ENCODE measurements at regions not wholly inside any gene's neighbourhood (a gene's known extent, or its start where the extent isn't known, plus 50 kb on each side); places are given as distances from the start of the nearest gene placed in this dataset.

DNA sequence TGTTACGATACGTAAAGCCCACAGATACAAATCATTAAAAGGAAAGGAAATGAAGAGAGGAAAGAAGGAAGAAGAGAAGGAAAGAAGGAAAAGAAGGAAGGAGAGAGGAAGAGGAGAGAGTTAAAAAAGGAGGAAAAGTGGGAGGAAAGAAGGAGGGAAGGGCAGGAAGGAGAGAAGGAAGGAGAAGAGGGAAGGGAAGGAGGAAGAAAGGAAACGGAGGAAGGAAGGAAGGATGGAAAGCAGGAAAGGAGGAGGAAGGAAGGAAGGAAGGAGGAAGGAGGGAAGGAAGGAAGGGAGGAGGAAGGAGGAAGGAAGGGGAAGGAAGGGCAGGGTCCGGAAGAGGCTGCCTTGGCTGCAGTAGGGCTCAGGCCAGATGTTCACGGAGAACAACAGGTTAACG is 95.2 kb downstream of the ENGASE start:
- no peak for DNase-seq (ENCODE audit: low read depth)

DNA sequence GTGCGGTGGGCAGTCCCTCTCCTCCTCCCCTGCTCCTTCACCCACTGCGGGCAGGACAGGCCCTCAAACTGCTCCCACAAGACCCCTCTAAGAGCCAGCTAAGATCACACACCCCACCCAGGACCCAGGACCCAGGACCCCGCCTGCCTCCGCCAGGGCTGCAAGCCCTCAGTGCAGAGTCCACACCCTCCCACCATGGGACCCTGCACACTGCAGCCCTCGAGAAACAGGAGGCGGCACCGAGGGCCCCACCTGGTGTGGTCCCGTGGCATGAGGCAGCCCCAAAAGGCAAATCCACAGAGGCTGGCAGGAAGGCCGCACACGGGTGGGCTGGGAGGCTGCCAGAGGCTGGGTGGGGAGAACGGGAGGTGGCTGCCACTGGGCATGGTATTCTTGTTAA is 94.7 kb downstream of the ENGASE start:
- DNase-seq (ENCODE audit: low read depth) = no peak

DNA sequence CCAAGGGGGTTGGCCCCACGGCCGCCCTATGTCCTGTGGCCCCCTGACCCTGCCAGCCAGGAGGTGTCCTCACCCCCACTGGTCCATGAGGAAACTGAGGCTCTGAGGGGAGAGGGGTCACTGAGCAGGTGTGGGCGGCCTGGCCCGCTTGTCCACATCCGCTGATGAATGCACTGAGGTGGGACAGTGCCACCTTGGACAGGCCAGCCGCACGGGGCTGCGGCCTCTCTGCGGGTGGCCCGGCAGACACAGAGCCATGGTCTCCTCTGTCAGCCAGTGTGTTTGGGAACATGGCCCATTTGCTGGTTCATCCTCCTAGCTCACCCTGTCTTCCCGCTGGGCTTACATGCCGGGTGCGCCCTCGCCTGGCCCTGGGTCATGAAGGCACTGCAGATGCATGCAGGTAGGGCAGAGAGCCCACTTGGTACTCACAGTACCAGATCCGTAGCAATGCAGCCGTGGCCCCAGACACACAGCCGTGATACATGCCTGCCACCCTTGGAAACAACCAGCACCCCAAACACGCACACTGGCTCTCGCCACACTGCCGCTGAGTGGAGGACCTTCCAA is 93.9 kb downstream of the ENGASE start:
- no peak for DNase-seq (ENCODE audit: low read depth)

DNA sequence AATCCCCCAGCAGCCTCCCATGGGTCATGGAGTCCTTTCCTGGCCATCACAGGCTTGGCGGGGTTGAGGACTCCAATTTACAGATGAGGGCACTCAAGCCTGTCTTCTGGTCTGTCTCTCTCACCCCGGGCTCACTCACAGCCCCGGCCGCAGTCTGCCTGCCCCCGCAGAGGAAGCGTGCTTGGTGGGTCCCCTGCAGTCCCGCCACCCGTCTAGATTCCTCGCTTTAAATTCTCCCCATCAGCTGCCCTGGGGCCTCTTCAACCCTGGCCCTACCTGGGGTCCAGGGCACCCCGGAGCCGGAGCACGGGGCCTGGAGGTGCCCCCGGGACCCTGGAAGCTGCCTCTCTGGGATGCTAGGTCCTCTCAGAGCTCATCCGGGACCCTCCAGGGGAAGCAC is 92.9 kb downstream of the ENGASE start:
- DNase-seq (ENCODE audit: low read depth) = no peak

DNA sequence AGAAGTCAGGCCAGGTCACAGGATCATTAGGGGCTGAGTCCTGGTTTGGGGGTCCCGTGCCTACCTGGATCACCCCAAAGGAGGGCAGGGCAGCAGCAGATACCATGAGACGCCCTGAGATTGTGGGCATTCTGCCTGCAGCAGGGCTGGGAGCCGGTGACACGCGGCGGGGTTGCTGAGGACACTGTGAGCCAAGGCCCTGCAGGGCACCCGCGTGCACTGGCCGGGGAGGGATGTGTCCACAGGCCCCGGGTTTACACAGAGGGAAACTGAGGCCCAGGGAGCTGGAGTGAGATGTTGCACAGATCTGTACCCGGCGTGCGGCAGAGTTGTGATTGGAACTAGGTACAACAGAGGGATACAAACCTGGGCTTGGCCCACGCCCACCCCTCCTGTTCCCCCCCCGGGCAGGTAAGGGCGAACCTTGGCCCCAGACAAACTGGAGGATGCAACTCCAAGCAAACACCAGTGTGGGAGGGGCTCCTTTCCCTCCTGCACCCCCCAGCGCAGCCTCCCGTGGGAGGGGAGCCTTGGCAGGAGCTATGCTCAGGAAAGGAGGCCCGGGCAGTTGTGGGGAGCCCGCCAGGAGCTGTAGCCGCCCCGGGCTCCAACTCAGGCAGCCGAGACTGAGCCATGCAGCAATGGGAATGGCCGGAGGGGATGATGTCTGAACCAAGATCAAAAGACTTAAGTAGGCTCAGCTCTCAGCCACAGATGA is 91.3 kb downstream of the ENGASE start:
- no peak for DNase-seq (ENCODE audit: low read depth)

DNA sequence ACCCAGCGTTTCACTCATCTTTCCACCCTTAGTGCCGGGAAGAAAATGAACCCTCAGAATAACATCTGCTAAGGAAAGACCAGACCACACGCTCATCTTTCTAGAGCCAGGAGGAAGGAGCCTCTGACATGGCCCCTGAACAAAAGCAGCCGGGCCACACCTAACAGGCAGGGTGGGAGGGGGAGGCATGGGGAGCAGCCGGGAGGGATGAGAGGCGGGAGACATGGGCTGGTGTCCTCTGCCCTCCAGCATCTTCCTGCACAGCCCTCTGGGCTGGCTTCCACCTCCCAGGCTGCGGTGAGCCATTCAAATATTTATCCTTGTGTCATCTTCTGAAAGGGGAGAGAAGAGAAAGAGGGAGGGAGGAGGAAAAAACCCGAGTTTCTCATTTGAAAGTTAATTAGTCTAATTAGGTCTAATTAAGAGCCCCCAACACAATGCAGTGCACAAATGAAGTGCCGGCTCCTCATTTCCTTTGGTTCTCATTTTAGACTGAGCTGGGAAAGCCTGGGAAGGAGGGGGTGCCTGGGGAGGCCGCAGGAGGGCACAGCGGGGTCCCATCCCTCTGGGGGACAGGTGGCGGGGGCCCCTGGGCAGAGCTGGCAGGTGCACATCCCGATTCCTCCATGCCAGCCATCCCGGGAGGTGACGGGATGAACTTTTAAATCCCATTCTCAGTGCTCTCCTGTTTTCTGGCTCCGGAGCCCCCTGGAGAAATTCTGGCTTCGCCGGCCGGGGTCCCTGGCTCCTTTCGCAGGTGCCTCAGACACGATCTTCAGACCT is 90.5 kb downstream of the ENGASE start:
- no peak for DNase-seq (ENCODE audit: low read depth)

DNA sequence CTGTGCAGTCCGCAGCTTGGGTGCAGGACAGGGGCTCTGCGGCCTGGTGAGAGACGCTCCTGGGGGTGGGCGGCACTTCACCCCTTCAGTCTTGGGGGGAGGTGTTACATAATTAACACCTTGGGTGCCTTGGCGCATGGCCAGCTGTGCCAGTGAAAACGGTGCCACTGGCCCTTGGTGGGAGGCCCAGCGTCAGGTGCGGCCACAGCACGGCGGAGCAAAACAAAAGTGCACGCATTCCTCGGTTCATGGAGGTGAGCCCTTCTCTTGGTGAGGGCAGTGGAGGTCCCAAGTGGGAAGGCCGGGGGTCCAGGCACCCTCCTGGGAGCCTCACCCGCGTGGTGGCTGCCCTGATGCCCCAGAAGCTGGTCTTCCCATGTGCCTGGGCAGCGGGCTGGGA is 89.8 kb downstream of the ENGASE start:
- DNase-seq (ENCODE audit: low read depth) = no peak

DNA sequence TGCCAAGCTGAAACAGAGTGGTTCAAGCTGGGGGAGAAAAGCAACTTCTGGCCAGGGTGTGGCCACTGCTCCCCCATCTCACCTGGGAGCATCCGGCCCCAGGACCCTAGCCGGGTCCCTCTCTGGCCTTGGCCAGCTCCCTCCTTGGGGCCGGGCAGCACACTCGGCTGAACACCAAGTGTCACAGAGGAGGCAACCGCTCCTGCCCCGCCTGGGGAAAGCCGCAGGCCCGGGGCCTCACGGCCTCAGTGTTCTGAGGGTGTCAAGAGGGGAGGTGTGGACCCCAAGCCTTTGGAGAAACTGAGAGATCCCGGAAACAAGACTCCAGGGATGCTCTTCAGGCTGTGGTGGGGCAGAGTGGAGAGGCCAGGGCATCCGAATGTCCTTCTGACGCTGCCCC is 88.4 kb downstream of the ENGASE start:
- no peak for DNase-seq (ENCODE audit: low read depth)

DNA sequence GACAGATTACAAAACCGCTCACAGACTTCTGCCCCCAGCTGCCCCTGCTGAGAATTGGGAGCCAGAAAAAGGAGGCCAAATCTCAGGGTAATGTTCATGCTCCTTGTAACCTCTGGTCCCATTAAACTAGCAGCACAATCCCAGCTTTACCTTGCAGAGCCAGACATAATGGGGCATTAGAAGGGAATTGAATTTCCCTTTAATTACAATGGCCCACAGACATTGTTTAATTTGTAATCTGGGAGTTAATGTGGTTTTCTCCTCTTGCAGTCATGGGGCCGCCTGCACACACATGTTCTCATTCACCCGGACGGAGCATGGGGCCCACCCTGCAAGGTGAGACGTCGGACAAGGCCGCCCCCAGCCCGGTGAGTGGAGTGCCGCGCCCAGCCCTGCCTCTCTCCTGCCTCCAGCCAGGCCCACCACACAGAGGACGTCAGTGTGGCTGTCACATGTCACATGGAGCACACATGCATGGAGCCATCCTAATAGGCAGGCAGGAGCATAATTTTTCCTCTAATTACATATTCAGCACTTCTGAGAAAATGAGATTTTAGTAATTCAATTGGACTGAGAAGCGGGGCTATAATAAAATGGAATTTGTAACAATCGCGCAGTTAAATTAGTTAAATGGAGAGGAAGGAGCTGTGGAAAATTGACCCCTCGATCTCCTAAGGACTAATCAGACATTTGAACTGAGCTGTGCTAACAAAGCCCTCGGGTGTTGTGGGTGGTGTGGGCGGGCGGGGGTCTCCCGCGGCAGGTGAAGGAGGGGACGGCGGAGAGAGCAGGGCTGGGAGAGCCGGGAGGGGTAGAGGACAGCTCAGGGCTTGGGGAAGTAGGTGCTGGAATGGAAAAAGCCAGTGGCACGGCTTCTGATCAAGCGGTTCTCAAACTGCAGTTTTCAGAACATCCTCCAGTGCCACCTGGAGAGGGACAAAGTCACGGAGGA is 87.7 kb downstream of the ENGASE start:
- no peak for DNase-seq (ENCODE audit: low read depth)

DNA sequence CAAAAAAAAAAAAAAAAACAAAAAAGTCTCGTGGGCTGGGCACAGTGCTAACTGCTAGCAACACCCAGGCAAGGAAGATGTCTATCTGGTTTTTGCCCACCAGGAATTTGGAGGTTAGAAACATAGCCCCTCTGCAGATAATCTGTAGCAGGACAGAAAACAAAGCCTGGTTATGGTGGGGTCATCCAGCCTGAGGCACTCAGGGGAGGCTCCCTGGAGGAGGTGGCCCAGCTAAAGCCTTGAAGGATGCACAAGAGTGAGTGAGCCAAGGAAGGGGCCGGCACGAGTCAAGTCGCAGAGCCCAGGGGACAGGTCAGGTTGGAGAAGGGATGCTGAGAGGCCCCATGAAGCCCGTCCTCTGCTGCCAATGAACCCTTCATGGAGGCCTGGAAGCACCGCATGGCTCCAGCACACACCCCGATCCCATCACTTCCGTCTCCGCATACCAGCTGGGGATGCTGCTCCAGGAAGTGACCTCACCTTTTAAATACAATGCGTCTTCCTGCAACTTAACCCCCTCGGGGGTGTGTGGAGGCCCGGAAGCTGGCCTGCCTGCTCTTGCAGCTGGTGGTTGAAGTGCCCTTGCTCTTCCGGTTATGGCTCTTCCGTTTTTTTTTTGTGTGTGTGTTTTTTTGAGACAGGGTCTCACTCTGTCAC is 86.5 kb downstream of the ENGASE start:
- peak; percentile 44 for DNase-seq (ENCODE audit: low read depth)

DNA sequence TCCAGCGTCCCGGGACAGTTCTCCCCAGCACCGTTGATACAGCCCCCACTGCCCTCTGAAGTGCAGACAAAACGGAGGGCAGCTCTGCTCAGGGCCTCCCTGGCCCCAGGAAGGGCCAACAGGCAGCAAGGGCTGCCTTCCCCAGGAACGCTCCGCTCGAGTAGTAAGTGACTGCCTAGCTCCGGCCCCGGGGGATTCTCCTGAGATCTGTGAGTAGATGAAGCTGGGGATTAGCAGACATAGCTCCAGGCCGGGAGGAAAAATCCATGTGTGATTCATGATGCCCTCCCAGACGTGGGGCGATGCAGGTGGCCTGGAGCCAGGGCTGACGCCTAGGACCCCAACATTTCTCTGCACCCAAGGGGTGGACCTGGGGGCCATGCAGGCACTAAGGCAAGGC is 85.3 kb downstream of the ENGASE start:
- no peak for DNase-seq (ENCODE audit: low read depth)

DNA sequence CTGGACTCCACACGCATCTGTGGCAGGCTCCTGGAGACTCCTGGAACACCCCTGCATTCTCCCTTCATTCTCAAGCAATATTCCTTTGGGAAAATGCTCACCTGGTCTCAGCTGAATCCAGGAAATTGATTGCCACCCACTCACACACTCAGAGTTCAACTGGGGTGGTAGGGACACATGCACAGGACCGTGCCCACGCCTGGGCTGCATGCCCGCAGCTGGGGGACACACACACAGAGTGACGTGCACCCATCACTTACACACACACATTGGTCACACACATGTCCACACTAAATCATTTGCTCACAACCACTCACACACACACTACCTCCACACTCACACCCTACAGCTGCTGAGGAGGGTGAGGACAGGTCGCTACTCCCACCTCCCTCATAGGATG is 84.8 kb downstream of the ENGASE start:
- no peak for DNase-seq (ENCODE audit: low read depth)

DNA sequence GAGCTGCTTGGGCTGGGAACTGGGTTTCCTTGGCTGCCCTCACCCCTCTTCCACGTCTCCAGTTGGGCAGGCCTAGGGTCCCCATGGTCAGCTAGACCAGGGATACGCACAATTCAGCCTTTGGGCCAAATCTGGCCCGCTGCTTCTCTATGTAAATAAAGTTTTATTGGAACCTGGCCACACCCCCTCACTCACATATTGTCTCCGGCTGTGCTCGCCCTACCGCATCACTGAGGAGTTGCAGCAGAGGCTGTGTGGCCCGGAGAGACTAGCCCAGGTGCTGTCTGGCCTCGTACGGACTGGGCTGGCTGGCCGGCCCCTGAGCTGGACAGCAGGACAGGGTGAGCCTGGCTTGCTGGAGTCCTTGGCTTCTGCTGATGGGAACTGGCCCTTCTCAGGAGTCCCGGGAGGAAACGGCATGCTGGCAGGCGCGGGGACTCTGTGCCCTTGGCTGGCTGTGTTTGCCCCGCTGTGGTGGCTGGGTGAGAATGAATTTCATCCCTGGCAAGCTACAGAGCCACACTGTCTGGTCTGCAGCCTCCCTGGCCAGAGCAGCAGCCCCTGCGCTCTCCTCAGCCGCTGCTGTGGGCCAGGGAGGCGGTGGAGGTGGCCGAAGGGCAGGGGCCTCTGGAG is 82.0 kb downstream of the ENGASE start:
- DNase-seq (ENCODE audit: low read depth) = no peak

DNA sequence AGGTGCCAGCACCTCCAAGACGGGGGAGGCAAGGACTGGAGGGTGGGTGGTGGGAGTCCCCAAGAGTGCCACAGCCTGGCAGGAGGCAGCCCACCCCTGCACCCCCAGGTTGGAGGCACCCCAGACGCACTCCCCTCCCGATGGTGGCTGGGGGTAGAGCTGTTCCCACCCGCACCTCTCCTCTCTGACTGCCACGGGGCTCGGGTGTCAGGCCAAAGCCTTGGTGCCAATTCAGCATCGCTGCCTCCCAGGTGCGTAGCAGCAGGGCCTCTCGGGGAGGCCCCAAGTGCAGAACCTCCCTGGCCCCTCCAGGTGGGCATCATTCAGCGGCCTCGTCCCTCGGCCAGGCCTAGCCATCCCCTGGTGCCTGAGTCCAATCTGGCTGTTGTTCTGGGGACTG is 81.1 kb downstream of the ENGASE start:
- DNase-seq (ENCODE audit: low read depth) = no peak

DNA sequence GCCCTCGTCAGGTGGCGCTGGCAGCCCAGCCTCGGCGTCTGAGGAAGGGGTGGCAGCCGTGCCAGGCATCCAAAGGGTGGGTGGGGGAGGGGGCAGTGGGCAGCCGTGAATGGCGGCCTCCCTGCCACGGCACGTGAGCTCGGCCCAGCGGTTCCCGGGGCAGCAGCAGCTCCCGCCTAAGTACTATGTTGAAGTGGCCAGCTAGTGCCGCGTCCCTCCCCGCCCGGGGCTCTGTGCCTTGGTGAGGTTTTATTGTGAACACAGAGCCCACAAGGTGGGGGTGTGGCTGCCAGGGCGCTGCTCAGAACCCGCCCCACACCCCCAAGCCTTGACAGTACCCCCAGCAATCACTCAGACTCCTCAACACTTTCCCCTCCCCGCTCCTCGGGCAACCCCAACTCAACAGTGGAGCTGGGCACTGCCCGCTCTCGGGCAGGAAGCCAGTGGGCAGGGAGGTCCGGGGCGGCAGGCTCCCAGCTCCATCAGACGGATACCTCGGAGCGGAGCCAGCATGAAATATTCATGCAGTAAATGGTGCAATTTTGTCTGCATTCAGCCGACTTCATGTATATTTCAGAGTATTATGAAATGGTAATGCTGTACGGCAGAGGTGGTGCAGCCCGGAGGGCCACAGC is 80.4 kb downstream of the ENGASE start:
- no peak for DNase-seq (ENCODE audit: low read depth)

DNA sequence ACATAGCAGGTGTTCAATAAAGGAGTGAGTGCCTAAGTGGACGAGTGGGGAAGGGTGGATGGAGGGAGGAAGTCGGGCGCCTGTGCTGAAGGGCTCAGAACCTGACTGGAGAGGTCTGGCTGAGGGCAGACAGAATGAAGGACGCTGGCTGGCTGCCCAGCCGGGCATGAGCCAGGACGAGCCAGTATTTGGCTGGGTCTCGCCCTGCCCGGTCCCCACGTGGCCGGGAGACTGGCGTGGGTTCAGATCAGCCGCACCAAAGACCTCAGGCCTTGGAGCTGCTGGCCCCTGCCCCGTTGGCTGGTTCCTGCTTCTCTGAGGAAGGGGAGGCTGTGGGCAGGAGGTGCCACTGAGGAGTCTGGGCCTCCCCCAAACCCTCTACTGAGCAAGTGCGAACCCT is 79.8 kb downstream of the ENGASE start:
- DNase-seq (ENCODE audit: low read depth) = no peak

DNA sequence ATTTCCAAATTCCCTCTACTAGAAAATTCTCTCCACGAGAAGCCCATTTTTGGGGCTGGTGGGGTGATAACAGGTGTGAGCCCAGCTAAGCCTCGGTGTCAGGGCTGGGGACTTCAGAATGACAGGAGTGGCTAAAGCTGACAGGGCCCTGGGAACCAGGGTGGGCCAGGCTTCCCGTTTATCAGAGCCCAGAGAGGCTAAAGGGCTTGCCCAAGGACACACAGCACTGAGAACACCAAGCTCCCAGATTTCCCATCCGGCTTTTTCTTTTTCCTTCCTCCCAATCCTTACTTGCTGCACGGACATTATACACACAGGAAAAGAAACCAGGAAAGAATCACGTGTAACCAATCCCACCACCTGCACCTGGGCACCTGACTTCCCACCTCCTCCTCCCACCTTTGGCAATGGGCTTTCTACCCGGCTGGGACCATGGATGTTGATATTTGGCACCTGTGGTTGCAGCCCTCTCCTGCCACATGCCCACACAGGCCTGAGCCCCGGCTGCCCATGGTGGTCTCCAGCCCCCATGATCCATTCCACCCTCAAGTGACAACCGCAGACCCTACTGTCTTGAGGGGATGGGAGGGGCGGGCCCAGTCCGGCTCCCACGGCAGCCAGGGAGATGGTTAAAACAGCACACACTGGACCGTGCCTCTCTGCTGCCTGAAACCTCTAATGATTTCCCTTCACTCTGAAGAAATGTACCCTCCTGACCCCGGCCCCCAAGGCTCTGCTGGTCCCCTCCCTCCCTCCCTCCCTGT is 78.9 kb downstream of the ENGASE start:
- DNase-seq (ENCODE audit: low read depth) = no peak

DNA sequence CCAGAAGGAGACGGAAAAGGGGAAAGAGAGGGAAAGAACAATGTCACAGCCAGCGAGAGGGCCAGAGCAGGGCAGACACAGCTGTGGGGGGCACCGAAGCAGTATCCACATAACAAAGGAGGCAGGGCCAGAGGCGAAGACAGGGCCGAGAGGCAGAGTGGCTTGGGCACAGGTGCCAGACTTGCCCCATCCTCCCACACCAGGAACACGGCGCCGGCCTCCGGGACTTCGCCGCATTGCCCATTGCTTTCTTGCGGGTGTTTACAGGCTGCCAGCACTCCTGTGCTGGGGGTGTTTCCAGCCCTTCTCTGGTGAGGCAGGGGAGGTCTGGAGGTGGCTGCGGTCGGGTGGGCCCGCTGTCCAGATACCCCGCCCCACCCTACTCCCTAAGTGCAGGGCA is 78.0 kb downstream of the ENGASE start:
- no peak for DNase-seq (ENCODE audit: low read depth)

DNA sequence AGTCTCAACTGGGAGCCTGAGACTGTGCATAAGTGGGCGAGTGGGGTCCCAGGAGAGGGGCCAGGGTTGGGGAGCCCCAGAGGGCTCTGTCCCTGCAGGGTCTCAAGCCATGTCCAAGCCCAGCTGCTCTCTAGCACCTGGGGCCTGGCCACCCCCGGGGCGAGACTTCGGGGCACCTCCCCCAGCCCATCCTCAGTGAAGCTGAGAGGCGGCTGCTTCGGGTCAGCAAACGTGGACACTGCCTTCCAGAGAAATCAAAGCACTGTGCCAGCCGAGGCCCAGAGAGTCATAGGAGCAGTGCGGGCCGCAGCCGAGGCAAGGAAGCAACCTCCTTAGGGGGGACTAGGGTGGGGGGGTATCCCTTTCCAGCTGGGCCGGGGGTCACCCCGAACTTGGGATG is 77.5 kb downstream of the ENGASE start:
- no peak for DNase-seq (ENCODE audit: low read depth)

DNA sequence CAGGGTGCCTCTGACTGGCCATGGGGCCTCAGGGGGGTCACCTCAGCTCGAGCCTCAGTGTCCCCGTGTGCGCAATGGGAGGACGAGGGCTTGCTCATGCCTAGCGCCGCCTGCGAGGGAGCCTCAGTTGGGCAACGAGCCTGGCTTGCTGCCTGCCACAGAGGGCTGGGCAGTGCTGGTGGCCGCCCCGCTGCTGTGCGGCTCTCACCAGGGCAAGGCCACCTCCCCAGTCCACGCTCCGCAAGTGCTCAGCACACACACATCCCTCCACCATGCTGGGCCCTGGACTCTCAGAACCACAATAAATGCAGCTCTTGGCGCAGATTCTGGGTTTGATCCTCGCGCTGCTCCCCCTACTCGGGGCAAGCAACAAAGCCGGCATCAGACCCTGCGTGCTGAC is 76.2 kb downstream of the ENGASE start:
- no peak for DNase-seq (ENCODE audit: low read depth)
